Right hindlimb (tissue), 1 donor: ENCODE measurements at regions not wholly inside any gene's neighbourhood (a gene's known extent, or its start where the extent isn't known, plus 50 kb on each side); places are given as distances from the start of the nearest gene placed in this dataset.
"Not testable (repeated sequence)": the region's sequence is repeated elsewhere in the genome, so short reads cannot be mapped to it uniquely, and the experiment has no call there.

Source experiments
- DNase-seq: peaks from one replicate; pipeline ENCODE4 v3.0.0-alpha.2; 2018

GRCh38 chr6:11380549-11380948 lies 148.1 kb upstream of the NEDD9 start:
- DNase-seq = no peak

- DNase-seq = no peak
Measured at GRCh38 chr6:11379805-11380204, 147.3 kb upstream of the NEDD9 start.

DNA sequence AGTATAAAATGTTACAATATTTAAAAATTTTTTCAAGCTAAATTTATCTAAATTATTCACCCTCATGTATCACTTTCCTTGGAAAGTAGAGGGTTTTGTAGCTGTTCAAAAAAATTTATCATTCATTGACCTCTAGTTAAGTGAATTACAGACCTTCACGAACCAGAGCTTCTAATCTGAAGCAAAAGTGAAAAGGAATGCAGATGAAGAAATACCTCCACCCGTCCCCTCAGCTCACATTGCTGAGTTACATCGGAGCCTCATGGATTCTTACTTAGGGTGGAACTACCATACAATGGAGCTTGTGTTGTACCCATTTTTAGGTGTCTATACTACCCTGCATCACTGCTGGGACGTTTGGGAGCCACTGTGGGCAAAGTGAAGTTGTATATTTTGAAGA lies 146.2 kb upstream of the NEDD9 start:
- no peak for DNase-seq

GRCh38 chr6:11374036-11375010 lies 141.9 kb upstream of the NEDD9 start:
- no peak for DNase-seq

DNA sequence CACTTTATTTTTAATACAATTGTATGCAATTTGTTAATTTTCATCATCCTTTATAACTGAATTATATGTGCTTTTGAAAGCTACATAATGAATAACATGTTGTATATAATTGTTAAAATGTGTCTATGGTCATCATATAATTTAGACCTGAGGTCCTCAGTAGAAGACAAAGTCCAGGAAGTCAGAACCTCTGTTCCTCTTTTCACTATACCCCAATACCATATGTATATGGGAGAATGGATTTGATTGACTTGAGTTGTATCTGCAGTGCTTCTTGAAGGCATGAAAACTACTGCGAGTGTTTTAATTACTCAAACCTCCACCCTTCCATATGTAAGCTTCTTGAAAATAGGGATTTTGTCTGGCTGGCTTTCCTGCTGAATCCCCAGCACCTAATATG lies 140.7 kb upstream of the NEDD9 start:
- no peak for DNase-seq

- not testable (repeated sequence) for DNase-seq
Measured at GRCh38 chr6:11372186-11372790, 139.8 kb upstream of the NEDD9 start.

GRCh38 chr6:11370191-11371018 lies 137.9 kb upstream of the NEDD9 start:
- DNase-seq = no peak

DNA sequence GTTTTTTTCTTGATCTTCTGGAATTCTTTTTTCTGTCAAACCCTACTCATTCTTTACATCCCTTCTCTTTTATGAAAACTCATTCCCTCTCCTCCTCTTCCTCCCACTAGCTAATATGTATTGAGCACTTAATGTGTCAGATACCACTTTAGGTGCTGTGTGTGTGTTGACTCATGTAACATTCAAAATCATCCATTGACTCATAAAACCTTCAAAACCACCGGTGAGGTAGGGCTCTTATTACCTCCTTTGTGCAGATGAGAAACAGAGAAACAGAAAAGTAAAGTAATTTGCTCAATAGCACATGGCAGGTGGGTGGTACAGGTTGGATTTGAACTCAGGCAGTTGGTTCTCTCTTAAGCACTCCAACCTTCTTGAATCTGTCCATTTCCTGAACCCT lies 136.3 kb upstream of the NEDD9 start:
- DNase-seq = no peak

DNA sequence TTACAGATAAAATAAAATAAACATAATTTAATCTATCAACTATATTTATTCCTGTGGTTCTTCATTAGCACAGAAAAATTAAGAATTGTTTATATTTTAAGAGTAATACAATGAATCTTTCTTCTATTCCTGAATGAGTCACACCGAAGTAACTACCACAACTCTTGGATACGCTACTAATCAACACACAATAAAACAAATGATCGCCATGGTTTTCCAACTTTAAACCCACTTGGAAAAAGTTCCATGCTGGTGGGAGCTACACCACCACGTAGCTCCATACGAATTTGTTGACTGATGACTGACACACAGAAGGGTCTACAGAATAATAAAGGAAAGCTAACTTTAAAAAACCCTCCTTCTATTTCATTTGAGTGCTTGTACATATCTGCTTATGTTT lies 135.8 kb upstream of the NEDD9 start:
- DNase-seq = no peak

- no peak for DNase-seq
Measured at GRCh38 chr6:11367638-11368199, 135.3 kb upstream of the NEDD9 start.

DNA sequence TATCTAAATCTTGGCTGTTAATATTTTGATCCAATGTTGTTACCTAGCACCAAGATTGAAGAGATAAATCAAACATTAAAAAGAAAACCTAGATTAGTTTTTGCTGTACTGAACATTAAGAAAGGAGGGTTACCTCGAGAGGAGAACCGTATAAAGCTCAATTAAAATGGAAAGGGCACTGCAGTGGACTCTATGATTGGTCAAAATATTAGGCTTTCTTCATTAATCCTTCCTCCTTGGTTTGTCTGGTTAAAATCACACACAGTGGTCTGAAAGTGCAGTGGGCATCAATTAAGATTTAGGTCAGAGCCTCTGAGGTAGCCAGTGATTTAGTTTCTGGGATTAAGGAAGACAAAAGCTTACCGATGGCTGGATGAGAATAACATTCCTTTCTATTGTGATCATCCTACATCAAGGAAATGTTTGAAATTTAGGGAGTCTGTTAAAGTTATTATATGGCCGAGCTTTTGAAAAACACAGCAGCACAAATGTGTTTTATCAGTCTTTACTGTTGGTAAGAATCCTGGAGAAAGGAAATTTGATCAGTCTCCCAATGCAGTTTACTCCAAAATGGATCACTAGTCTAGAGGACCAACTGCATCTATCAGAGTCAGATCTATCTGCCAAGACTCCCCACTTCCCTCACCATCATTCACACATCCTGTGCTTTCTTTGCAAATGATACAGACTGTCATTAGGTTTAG lies 134.6 kb upstream of the NEDD9 start:
- no peak for DNase-seq

DNA sequence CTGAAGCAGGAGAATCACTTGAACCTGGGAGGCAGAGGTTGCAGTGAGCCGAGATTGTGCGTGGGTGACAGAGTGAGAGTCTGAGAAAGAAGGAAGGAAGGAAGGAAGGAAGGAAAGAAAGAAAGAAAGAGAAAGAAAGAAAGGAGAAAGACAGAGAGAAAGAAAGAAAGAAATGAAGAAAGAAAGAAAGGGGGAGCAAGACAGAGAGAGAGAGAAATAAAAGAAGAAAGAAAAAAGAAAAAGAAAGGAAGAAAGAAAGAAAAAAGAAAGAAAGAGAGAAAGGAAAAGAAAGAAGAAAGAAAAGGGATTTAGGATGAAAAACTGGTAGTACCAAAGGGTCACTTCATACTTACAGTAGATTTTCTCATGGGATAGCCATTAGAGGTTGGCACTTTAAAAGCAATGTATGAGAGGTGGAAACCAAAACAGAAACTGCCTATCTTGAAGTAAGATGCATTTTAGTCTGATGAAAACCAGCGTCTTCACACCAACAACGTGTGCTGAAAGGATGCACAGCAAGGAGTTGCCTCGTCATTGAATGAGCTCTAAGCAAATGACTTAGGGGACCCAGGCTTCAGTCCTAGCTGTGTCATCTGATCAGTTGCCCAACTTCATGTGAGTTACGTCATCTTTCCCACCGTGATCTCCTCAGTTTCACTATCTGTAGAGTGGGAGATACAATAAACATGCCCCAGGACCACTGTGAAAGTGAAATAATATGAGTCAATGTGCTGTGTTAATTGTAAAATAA lies 133.9 kb upstream of the NEDD9 start:
- DNase-seq = no peak

- no peak for DNase-seq
Measured at GRCh38 chr6:11364971-11365397, 132.5 kb upstream of the NEDD9 start.

DNA sequence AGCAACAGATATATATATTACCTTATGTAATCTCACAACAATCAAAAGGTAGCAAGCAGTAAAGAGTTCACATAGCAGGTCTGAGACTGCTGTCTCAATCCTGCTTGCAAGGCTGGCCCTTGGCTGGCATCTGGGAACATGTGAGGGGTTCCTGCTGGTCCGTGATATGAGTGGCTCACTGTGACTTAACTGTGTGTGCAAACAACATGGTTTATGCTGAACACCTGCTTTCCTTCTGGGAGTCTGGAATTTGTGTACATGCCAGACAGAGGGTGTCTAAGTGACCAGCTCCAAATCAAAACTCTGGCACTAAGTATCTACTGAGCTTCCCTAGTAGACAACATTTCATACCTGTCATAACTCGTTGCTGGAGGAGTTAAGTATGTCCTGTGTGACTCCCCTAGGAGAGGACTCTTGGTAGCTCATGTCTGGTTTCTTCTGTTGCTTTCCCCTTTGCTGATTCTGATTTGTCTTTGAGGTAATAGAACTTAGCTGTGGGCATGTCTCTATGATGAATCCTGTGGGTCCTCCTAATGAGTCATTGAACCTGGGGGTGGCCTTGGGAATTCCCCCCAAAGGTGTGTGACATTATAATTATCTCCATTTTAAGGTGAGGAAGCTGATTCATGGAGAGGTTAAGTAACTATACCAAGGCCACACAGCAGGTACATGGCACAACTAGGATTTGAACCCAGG lies 131.6 kb upstream of the NEDD9 start:
- DNase-seq = no peak

- no peak for DNase-seq
Measured at GRCh38 chr6:11362564-11362963, 130.1 kb upstream of the NEDD9 start.

GRCh38 chr6:11358904-11359830 lies 126.7 kb upstream of the NEDD9 start:
- DNase-seq = no peak

GRCh38 chr6:11357285-11357684 lies 124.8 kb upstream of the NEDD9 start:
- no peak for DNase-seq

- DNase-seq = no peak
Measured at GRCh38 chr6:11356404-11357155, 124.1 kb upstream of the NEDD9 start.

GRCh38 chr6:11353921-11354389 lies 121.5 kb upstream of the NEDD9 start:
- peak; percentile 36 for DNase-seq
